ENCODE measurements at regions not wholly inside any gene's neighbourhood (a gene's known extent, or its start where the extent isn't known, plus 50 kb on each side); places are given as distances from the start of the nearest gene placed in this dataset.
"Not testable (repeated sequence)": the region's sequence is repeated elsewhere in the genome, so short reads cannot be mapped to it uniquely, and the experiment has no call there.

DNA sequence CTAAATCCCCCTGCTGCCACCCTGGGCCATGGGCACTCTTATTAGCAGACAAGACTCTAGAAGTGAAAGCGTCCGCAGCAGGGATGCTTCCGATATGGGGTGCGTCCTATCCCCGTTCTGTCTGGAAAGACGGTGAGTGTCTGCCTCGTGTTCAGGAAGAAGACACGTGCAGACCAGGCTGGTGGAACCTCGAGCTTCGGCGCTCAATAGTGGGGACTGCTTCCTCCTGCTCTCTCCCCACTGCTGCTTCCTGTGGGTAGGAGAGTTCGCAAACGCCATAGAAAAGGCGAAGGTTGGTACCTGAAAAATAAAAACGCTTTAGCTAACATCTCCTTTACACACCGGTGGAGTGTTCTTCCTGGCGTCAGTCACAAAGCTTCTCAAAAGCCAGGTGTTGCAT lies 67.7 kb upstream of the LYZL2 start:
- not testable (repeated sequence) for TF ChIP-seq POLR2A, POLR2AphosphoS5 (IDR thresholded peaks at IDR 0.05)
- TF ChIP-seq, protein P1, sequence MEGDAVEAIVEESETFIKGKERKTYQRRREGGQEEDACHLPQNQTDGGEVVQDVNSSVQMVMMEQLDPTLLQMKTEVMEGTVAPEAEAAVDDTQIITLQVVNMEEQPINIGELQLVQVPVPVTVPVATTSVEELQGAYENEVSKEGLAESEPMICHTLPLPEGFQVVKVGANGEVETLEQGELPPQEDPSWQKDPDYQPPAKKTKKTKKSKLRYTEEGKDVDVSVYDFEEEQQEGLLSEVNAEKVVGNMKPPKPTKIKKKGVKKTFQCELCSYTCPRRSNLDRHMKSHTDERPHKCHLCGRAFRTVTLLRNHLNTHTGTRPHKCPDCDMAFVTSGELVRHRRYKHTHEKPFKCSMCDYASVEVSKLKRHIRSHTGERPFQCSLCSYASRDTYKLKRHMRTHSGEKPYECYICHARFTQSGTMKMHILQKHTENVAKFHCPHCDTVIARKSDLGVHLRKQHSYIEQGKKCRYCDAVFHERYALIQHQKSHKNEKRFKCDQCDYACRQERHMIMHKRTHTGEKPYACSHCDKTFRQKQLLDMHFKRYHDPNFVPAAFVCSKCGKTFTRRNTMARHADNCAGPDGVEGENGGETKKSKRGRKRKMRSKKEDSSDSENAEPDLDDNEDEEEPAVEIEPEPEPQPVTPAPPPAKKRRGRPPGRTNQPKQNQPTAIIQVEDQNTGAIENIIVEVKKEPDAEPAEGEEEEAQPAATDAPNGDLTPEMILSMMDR (IDR thresholded peaks at IDR 0.05): not testable (repeated sequence)
